Heart left ventricle (tissue), 16 donors: ENCODE measurements at regions not wholly inside any gene's neighbourhood (a gene's known extent, or its start where the extent isn't known, plus 50 kb on each side); places are given as distances from the start of the nearest gene placed in this dataset.
A peak's percentile ranks its signal among the peaks of the same experiment; 100 is the strongest.

Experiments used
- ATAC-seq, 4 donors: fragments of 200-7000 bp; cut with Tn5 transposase; one replicate each; pipeline ENCODE4 v1.9.1; 2020 to 2022; ENCODE audit warnings: moderate library complexity in 4 of 4, mild to moderate bottlenecking in 3 of 4, moderate number of reproducible peaks in 1 of 4
- DNase-seq, 5 donors: peaks; one replicate each; pipeline ENCODE4 v3.0.0-alpha.2; 2020
- H3K27ac ChIP-seq, 12 donors: fragments of 200-600 bp; sonication (generic) in 4 of 12; one replicate each; pipeline versions ENCODE4 v1.5.0 to v1.8.0; 2016 to 2022; ENCODE audit warnings: mild to moderate bottlenecking in 2 of 12
- H3K27me3 ChIP-seq, 9 donors: fragments of 200-600 bp; sonication (generic) in 2 of 9; one replicate each; pipeline versions ENCODE4 v1.5.1 to v1.8.0; 2016 to 2022; ENCODE audit warnings: mild to moderate bottlenecking in 3 of 9
- H3K36me3 ChIP-seq, 9 donors: fragments of 200-600 bp; sonication (generic) in 2 of 9; one replicate each; pipeline versions ENCODE4 v1.5.0 to v1.8.0; 2018 to 2022; ENCODE audit warnings: mild to moderate bottlenecking in 2 of 9
- H3K4me1 ChIP-seq, 12 donors: fragments of 200-600 bp; sonication (generic) in 4 of 12; one replicate each; pipeline versions ENCODE4 v1.5.0 to v1.8.0; 2016 to 2022; ENCODE audit warnings: mild to moderate bottlenecking in 3 of 12
- H3K4me3 ChIP-seq, 12 donors: fragments of 200-600 bp; sonication (generic) in 4 of 12; one replicate each; pipeline versions ENCODE4 v1.5.0 to v1.8.0; 2017 to 2022; ENCODE audit warnings: mild to moderate bottlenecking in 9 of 12, moderate library complexity in 4 of 12
- H3K9me3 ChIP-seq, 12 donors: fragments of 200-600 bp; sonication (generic) in 4 of 12; one replicate each; pipeline versions ENCODE4 v1.5.0 to v1.8.0; 2016 to 2022; ENCODE audit warnings: mild to moderate bottlenecking in 1 of 12
- CTCF ChIP-seq, 12 donors: fragments of 200-600 bp; sonication (generic) in 4 of 12; IDR thresholded peaks; one replicate each; pipeline versions ENCODE4 v1.5.0 to v1.8.0; 2018 to 2022; ENCODE audit warnings: antibody characterized with exemption in 12 of 12, mild to moderate bottlenecking in 5 of 12
- POLR2A ChIP-seq, 2 donors: fragments of 450-650 bp; IDR thresholded peaks; one replicate each; pipeline ENCODE4 v1.6.1; 2017; ENCODE audit warnings: antibody characterized with exemption in 2 of 2, mild to moderate bottlenecking in 2 of 2, moderate library complexity in 2 of 2
- WGBS, 4 donors: extraction: QIAGEN DNeasy Blood & Tissue Kit in 2 of 4; methylation state at CpG; one replicate each; pipeline versions ENCODE4 v1.1.5 to v1.1.7; 2013 to 2018; 5-methylcytosine and 5-hydroxymethylcytosine counted together
- intact Hi-C, 10 donors: fragments of 100-400 bp; cut with DNase I; formaldehyde crosslinking; loops; one replicate each; pipeline versions ENCODE4 v1.11.1 to v1.14.2; 2022
- donor health status: ischemic (EF 13 %, LVEDD 7.1; RV severe dilation, severe dysfunction).
- donor health status: healthy with polysubstance abuse.
- donor health status: DM: no; HTN: yes; CAD: no.
- donor health status: DM: no; HTN: no; CAD: no.
- donor health status: ischemic (EF 25% LVEDD 6.9; RV normal size, moderate dysfunction).
- donor health status: ischemic (EF 25% LVEDD 5.7; RV mildly dilated, moderate dysfunction).
- donor health status: healthy.
- donor health status: DM: yes; HTN: yes; CAD: no.
- donor health status: ischemic (EF 35%, LVEDD 5.7; RV mildly dilated, moderate dysfunction).
- donor health status: nonischemic (EF 11% LVEDD 7.7; RV severe dilation, severe dysfunction).
- donor health status: DM: yes; HTN: yes; CAD: no.
- donor health status: PGD.
- donor health status: ischemic (EF 29% LVEDD 5.4; RV normal size, mild dysfunction).
- donor health status: nonischemic (EF 23%, LVEDD 6.1; RV moderate dilation, normal function).

- no peak overlapping the region for H3K4me3 ChIP-seq
- 56 to 69% (median 61%) methylated on average over 2 of the region's 2 CpGs for WGBS, 4 donors
- intact Hi-C loops = loop anchor here in 1 of 10 donors (10.0 kb wide), 1 partner anchor 239 kb away; no protein-coding TSS in a partner anchor
- H3K36me3 ChIP-seq = no peaks in the 10 kb centered on the region
- ATAC-seq (peak in 1 of 4 donors; percentile 37), DNase-seq (peak in 1 of 5 donors; percentile 19)
- no peak for TF ChIP-seq POLR2A (IDR thresholded peaks at IDR 0.05)
- TF ChIP-seq CTCF (IDR thresholded peaks at IDR 0.05) = no peak
- no peaks in the 10 kb centered on the region for H3K27me3 ChIP-seq
- H3K9me3 ChIP-seq = no peaks in the 10 kb centered on the region
- no peaks in the 10 kb centered on the region for H3K4me1 ChIP-seq
- peak overlapping the region in 1 of 12 donors; percentile 38 for H3K27ac ChIP-seq
These were observed 111.2 kb upstream of the FSHR start for GRCh38 chr2:49265471-49265870.

- intact Hi-C loops = loop anchor here in 1 of 10 donors (10.0 kb wide), 1 partner anchor 242 kb away; no protein-coding TSS in a partner anchor
- DNase-seq (no peak), ATAC-seq (no peak)
- H3K9me3 ChIP-seq = no peaks in the 10 kb centered on the region
- no peaks in the 10 kb centered on the region for H3K36me3 ChIP-seq
- H3K27ac ChIP-seq = no peak overlapping the region
- H3K27me3 ChIP-seq = no peaks in the 10 kb centered on the region
- 51 to 62% (median 54%) methylated on average over 8 of the region's 8 CpGs for WGBS, 4 donors
- no peak overlapping the region for H3K4me3 ChIP-seq
- TF ChIP-seq POLR2A (IDR thresholded peaks at IDR 0.05) = no peak
- no peak for TF ChIP-seq CTCF (IDR thresholded peaks at IDR 0.05)
- no peaks in the 10 kb centered on the region for H3K4me1 ChIP-seq
These were observed 108.7 kb upstream of the FSHR start for GRCh38 chr2:49262801-49263560.

GRCh38 chr2:49261781-49262180 is 107.5 kb upstream of the FSHR start:
- WGBS, 4 donors = 91 to 95% (median 95%) methylated on average over 4 of the region's 4 CpGs
- intact Hi-C loops = loop anchor here in 1 of 10 donors (10.0 kb wide), 1 partner anchor 243 kb away; no protein-coding TSS in a partner anchor
- Histone ChIP-seq H3K4me3 (no peak overlapping the region), H3K27me3 (no peaks in the 10 kb centered on the region), H3K36me3 (no peaks in the 10 kb centered on the region), H3K9me3 (no peaks in the 10 kb centered on the region), H3K27ac (no peak overlapping the region), H3K4me1 (no peaks in the 10 kb centered on the region)
- no peak for ATAC-seq
- no peak for DNase-seq
- TF ChIP-seq POLR2A (IDR thresholded peaks at IDR 0.05) (no peak), CTCF (IDR thresholded peaks at IDR 0.05) (no peak)

- H3K36me3 ChIP-seq = no peaks in the 10 kb centered on the region
- intact Hi-C loops = loop anchor here in 1 of 10 donors (10.0 kb wide), 1 partner anchor 244 kb away; no protein-coding TSS in a partner anchor
- H3K27ac ChIP-seq = no peak overlapping the region
- 67 to 74% (median 71%) methylated on average over 6 of the region's 6 CpGs for WGBS, 4 donors
- H3K4me3 ChIP-seq = no peak overlapping the region
- no peak for DNase-seq
- H3K4me1 ChIP-seq = no peaks in the 10 kb centered on the region
- H3K27me3 ChIP-seq = no peaks in the 10 kb centered on the region
- TF ChIP-seq CTCF (IDR thresholded peaks at IDR 0.05) (no peak), POLR2A (IDR thresholded peaks at IDR 0.05) (no peak)
- no peaks in the 10 kb centered on the region for H3K9me3 ChIP-seq
- ATAC-seq = no peak
These were observed 106.7 kb upstream of the FSHR start for GRCh38 chr2:49260979-49261538.
